WTC11 (cell line): ENCODE measurements at regions not wholly inside any gene's neighbourhood (a gene's known extent, or its start where the extent isn't known, plus 50 kb on each side); places are given as distances from the start of the nearest gene placed in this dataset.

ENCODE experiments used
- ATAC-seq: fragments of 200-7000 bp; cut with Tn5 transposase; 2 replicates; pipeline ENCODE4 v1.10.0; 2021; ENCODE audit warnings: mild to moderate bottlenecking, moderate library complexity
- CTCF ChIA-PET: fragments of 300-600 bp; sonication (Branson Sonifier 250); formaldehyde crosslinking; loops from one replicate; lab custom pipeline; 2021; ENCODE audit warnings: antibody characterized with exemption; lab: Charles Lee
- POLR2A ChIA-PET: fragments of 350-600 bp; sonication (Branson Sonifier 250); formaldehyde crosslinking; loops from one replicate; lab custom pipeline; 2021; ENCODE audit warnings: antibody characterized with exemption; lab: Charles Lee
- DNase-seq: peaks from one replicate; pipeline ENCODE4 v3.0.0; 2021; ENCODE audit warnings: low spot score
- H3K27ac Mint-ChIP-seq: 2 replicates; pipeline ENCODE4 v1.8.0; 2021; ENCODE audit warnings: mixed read lengths
- H3K27me3 Mint-ChIP-seq: 2 replicates; pipeline ENCODE4 v1.8.0; 2021; ENCODE audit warnings: low read depth, mild to moderate bottlenecking, moderate library complexity, mixed read lengths
- H3K36me3 Mint-ChIP-seq: 2 replicates; pipeline ENCODE4 v1.8.0; 2021; ENCODE audit warnings: mixed read lengths
- H3K4me1 Mint-ChIP-seq: 2 replicates; pipeline ENCODE4 v1.8.0; 2022; ENCODE audit warnings: mixed read lengths
- H3K4me3 Mint-ChIP-seq: 2 replicates; pipeline ENCODE4 v1.8.0; 2021; ENCODE audit warnings: mild to moderate bottlenecking, moderate library complexity, mixed read lengths
- H3K9me3 Mint-ChIP-seq: 2 replicates; pipeline ENCODE4 v1.8.0; 2021; ENCODE audit warnings: mixed read lengths
- CREM ChIP-seq: sonication (generic); formaldehyde crosslinking; IDR thresholded peaks from 2 replicates; pipeline ENCODE4 v1.8.1; 2022; ENCODE audit warnings: mild to moderate bottlenecking, missing genetic modification reagents, moderate library complexity
- ELF4 ChIP-seq: sonication (generic); formaldehyde crosslinking; IDR thresholded peaks from 2 replicates; pipeline ENCODE4 v1.8.1; 2022; ENCODE audit warnings: low read depth, mild to moderate bottlenecking, moderate library complexity, missing genetic modification reagents
- EMX1 ChIP-seq: fragments of 250-450 bp; sonication (Bioruptor Pico); IDR thresholded peaks from 2 replicates; pipeline ENCODE4 v1.8.0; 2021; ENCODE audit warnings: mild to moderate bottlenecking
- FOXP1 ChIP-seq: sonication (generic); formaldehyde crosslinking; IDR thresholded peaks from 2 replicates; pipeline ENCODE4 v1.8.0; 2022; ENCODE audit warnings: missing genetic modification reagents, mild to moderate bottlenecking, moderate library complexity, borderline replicate concordance
- GRHL2 ChIP-seq: fragments of 250-450 bp; sonication (Bioruptor Pico); IDR thresholded peaks from 2 replicates; pipeline ENCODE4 v1.8.0; 2022; ENCODE audit warnings: mild to moderate bottlenecking, moderate library complexity; ENCODE audit not compliant: insufficient replicate concordance, severe bottlenecking
- GTF2I ChIP-seq: fragments of 250-450 bp; sonication (Bioruptor Pico); conservative IDR thresholded peaks from 2 replicates; pipeline ENCODE4 v1.4.0; 2021; ENCODE audit warnings: mild to moderate bottlenecking
- NFYB ChIP-seq: sonication (generic); formaldehyde crosslinking; conservative IDR thresholded peaks from 2 replicates; pipeline ENCODE4 v1.8.0; 2022; ENCODE audit warnings: low read depth, missing genetic modification reagents
- PRRX2 ChIP-seq: fragments of 250-450 bp; sonication (Bioruptor Pico); IDR thresholded peaks from 2 replicates; pipeline ENCODE4 v1.8.0; 2021; ENCODE audit warnings: mild to moderate bottlenecking
- SMAD4 ChIP-seq: sonication (generic); formaldehyde crosslinking; IDR thresholded peaks from 2 replicates; pipeline ENCODE4 v1.8.0; 2022; ENCODE audit warnings: mild to moderate bottlenecking, missing genetic modification reagents
- SOX15 ChIP-seq: fragments of 250-450 bp; sonication (Bioruptor Pico); IDR thresholded peaks from 2 replicates; pipeline ENCODE4 v1.9.0; 2021; ENCODE audit warnings: mild to moderate bottlenecking
- TEAD4 ChIP-seq: sonication (generic); formaldehyde crosslinking; IDR thresholded peaks from 2 replicates; pipeline ENCODE4 v1.8.0; 2022; ENCODE audit warnings: mild to moderate bottlenecking, missing genetic modification reagents
- ZNF138 ChIP-seq: sonication (generic); formaldehyde crosslinking; conservative IDR thresholded peaks from 2 replicates; pipeline ENCODE4 v1.8.1; 2022; ENCODE audit warnings: mild to moderate bottlenecking, moderate library complexity, missing genetic modification reagents
- ZNF232 ChIP-seq: sonication (generic); formaldehyde crosslinking; IDR thresholded peaks from 2 replicates; pipeline ENCODE4 v1.8.0; 2022; ENCODE audit warnings: mild to moderate bottlenecking, missing genetic modification reagents
- TF ChIP-seq, protein P1 (sequence below): sonication (generic); formaldehyde crosslinking; IDR thresholded peaks from 2 replicates; pipeline ENCODE4 v1.8.0; 2022; ENCODE audit warnings: mild to moderate bottlenecking, missing genetic modification reagents
- TF ChIP-seq, protein P2 (sequence below): sonication (generic); formaldehyde crosslinking; IDR thresholded peaks from 2 replicates; pipeline ENCODE4 v1.8.0; 2022; ENCODE audit warnings: mild to moderate bottlenecking, missing genetic modification reagents
- TF ChIP-seq, protein P3 (sequence below): sonication (generic); formaldehyde crosslinking; IDR thresholded peaks from 2 replicates; pipeline ENCODE4 v1.8.1; 2022; ENCODE audit warnings: low read depth, mild to moderate bottlenecking, moderate library complexity, missing genetic modification reagents, borderline replicate concordance
- TF ChIP-seq, protein P4 (sequence below): fragments of 250-450 bp; sonication (Bioruptor Pico); IDR thresholded peaks from 2 replicates; pipeline ENCODE4 v1.9.0; 2021; ENCODE audit warnings: mild to moderate bottlenecking, borderline replicate concordance
- TF ChIP-seq, protein P5 (sequence below): fragments of 250-450 bp; sonication (Bioruptor Pico); IDR thresholded peaks from 2 replicates; pipeline ENCODE4 v1.9.0; 2021; ENCODE audit warnings: moderate library complexity, mild to moderate bottlenecking, inconsistent platforms, borderline replicate concordance
- TF ChIP-seq, protein P6 (sequence below): sonication (generic); formaldehyde crosslinking; IDR thresholded peaks from 2 replicates; pipeline ENCODE4 v1.8.1; 2023; ENCODE audit warnings: mild to moderate bottlenecking, missing genetic modification reagents, moderate library complexity

DNA sequence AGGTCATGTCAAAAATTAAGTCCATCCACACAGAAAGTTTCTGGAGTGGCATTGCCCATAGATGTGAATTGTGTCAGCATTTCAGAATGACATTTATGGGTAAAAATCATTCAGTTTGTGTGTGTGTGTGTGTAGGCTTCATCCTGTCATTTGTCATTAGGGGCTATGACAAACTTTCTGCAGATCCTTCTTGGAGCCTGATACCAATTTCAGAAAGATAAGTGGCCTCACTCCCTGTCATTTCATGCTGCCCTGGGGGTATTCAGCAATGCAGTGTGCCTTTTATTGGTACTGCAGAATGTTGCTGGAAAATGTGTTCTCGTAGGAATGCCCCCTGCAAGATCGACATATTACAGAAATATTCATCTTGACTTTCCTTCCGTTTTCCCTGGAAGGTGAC, 659.7 kb downstream of the NLGN4X start:
- POLR2A ChIA-PET, result no interaction called here
- CTCF ChIA-PET, result no interaction called here
- H3K4me3 Mint-ChIP-seq, result no peak overlapping the region
- H3K36me3 Mint-ChIP-seq, result no peaks in the 10 kb centered on the region
- H3K4me1 Mint-ChIP-seq, result no peaks in the 10 kb centered on the region
- TF ChIP-seq, protein P1, sequence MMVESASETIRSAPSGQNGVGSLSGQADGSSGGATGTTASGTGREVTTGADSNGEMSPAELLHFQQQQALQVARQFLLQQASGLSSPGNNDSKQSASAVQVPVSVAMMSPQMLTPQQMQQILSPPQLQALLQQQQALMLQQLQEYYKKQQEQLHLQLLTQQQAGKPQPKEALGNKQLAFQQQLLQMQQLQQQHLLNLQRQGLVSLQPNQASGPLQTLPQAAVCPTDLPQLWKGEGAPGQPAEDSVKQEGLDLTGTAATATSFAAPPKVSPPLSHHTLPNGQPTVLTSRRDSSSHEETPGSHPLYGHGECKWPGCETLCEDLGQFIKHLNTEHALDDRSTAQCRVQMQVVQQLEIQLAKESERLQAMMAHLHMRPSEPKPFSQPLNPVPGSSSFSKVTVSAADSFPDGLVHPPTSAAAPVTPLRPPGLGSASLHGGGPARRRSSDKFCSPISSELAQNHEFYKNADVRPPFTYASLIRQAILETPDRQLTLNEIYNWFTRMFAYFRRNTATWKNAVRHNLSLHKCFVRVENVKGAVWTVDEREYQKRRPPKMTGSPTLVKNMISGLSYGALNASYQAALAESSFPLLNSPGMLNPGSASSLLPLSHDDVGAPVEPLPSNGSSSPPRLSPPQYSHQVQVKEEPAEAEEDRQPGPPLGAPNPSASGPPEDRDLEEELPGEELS (CRISPR knock-in tag), result no peak
- TF ChIP-seq SOX15 (CRISPR knock-in tag), result no peak
- TF ChIP-seq FOXP1 (CRISPR knock-in tag), result no peak
- no peak for TF ChIP-seq PRRX2 (CRISPR knock-in tag)
- TF ChIP-seq, protein P2, sequence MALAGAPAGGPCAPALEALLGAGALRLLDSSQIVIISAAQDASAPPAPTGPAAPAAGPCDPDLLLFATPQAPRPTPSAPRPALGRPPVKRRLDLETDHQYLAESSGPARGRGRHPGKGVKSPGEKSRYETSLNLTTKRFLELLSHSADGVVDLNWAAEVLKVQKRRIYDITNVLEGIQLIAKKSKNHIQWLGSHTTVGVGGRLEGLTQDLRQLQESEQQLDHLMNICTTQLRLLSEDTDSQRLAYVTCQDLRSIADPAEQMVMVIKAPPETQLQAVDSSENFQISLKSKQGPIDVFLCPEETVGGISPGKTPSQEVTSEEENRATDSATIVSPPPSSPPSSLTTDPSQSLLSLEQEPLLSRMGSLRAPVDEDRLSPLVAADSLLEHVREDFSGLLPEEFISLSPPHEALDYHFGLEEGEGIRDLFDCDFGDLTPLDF (CRISPR knock-in tag), result no peak
- TF ChIP-seq, protein P3, sequence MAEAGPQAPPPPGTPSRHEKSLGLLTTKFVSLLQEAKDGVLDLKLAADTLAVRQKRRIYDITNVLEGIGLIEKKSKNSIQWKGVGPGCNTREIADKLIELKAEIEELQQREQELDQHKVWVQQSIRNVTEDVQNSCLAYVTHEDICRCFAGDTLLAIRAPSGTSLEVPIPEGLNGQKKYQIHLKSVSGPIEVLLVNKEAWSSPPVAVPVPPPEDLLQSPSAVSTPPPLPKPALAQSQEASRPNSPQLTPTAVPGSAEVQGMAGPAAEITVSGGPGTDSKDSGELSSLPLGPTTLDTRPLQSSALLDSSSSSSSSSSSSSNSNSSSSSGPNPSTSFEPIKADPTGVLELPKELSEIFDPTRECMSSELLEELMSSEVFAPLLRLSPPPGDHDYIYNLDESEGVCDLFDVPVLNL (CRISPR knock-in tag), result no peak
- TF ChIP-seq NFYB (CRISPR knock-in tag), result no peak
- no peak for TF ChIP-seq ZNF138 (CRISPR knock-in tag)
- no peak for TF ChIP-seq GRHL2 (CRISPR knock-in tag)
- H3K27me3 Mint-ChIP-seq, result no peaks in the 10 kb centered on the region
- ATAC-seq (no peak), DNase-seq (no peak)
- 0 out of 2 replicates have a peak, but pooled peaks cover 3% of the 10 kb centered on the region for H3K9me3 Mint-ChIP-seq
- no peak overlapping the region for H3K27ac Mint-ChIP-seq

DNA sequence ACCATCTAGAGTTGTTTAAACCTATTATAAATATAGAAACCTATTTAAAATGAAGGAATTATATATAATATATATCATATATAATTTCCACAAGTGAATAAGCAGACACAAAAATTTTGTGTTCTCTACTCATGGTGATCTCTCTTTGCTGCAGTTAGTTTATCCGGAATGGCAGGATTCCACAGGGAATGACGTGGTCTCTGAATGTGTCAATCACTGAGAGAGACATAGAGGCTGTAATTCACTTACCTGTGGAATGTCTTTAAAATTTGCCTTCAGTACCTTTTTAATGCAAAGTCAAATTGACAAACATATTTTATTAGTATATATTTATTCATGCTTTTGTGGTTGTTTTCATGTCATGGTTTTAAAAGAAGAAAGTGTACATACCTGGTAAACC, 669.3 kb downstream of the NLGN4X start:
- ATAC-seq (no peak), DNase-seq (no peak)
- H3K4me1 Mint-ChIP-seq, result no peaks in the 10 kb centered on the region
- no peak overlapping the region for H3K27ac Mint-ChIP-seq
- ChIA-PET POLR2A (no interaction called here), CTCF (no interaction called here)
- peaks cover 30% of the 10 kb centered on the region for H3K9me3 Mint-ChIP-seq
- TF ChIP-seq TEAD4 (CRISPR knock-in tag) (no peak), GTF2I (CRISPR knock-in tag) (no peak), EMX1 (CRISPR knock-in tag) (no peak), ZNF232 (no peak), ELF4 (CRISPR knock-in tag) (no peak), CREM (no peak), SMAD4 (CRISPR knock-in tag) (no peak)
- TF ChIP-seq, protein P4, sequence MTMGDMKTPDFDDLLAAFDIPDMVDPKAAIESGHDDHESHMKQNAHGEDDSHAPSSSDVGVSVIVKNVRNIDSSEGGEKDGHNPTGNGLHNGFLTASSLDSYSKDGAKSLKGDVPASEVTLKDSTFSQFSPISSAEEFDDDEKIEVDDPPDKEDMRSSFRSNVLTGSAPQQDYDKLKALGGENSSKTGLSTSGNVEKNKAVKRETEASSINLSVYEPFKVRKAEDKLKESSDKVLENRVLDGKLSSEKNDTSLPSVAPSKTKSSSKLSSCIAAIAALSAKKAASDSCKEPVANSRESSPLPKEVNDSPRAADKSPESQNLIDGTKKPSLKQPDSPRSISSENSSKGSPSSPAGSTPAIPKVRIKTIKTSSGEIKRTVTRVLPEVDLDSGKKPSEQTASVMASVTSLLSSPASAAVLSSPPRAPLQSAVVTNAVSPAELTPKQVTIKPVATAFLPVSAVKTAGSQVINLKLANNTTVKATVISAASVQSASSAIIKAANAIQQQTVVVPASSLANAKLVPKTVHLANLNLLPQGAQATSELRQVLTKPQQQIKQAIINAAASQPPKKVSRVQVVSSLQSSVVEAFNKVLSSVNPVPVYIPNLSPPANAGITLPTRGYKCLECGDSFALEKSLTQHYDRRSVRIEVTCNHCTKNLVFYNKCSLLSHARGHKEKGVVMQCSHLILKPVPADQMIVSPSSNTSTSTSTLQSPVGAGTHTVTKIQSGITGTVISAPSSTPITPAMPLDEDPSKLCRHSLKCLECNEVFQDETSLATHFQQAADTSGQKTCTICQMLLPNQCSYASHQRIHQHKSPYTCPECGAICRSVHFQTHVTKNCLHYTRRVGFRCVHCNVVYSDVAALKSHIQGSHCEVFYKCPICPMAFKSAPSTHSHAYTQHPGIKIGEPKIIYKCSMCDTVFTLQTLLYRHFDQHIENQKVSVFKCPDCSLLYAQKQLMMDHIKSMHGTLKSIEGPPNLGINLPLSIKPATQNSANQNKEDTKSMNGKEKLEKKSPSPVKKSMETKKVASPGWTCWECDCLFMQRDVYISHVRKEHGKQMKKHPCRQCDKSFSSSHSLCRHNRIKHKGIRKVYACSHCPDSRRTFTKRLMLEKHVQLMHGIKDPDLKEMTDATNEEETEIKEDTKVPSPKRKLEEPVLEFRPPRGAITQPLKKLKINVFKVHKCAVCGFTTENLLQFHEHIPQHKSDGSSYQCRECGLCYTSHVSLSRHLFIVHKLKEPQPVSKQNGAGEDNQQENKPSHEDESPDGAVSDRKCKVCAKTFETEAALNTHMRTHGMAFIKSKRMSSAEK (CRISPR knock-in tag), result no peak
- TF ChIP-seq, protein P1 (CRISPR knock-in tag), result no peak
- TF ChIP-seq, protein P5, sequence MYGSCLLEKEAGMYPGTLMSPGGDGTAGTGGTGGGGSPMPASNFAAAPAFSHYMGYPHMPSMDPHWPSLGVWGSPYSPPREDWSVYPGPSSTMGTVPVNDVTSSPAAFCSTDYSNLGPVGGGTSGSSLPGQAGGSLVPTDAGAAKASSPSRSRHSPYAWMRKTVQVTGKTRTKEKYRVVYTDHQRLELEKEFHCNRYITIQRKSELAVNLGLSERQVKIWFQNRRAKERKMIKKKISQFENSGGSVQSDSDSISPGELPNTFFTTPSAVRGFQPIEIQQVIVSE (CRISPR knock-in tag), result no peak
- TF ChIP-seq, protein P2 (CRISPR knock-in tag), result no peak
- TF ChIP-seq, protein P6, sequence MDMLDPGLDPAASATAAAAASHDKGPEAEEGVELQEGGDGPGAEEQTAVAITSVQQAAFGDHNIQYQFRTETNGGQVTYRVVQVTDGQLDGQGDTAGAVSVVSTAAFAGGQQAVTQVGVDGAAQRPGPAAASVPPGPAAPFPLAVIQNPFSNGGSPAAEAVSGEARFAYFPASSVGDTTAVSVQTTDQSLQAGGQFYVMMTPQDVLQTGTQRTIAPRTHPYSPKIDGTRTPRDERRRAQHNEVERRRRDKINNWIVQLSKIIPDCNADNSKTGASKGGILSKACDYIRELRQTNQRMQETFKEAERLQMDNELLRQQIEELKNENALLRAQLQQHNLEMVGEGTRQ (CRISPR knock-in tag), result no peak
- H3K4me3 Mint-ChIP-seq, result no peak overlapping the region
- no peaks in the 10 kb centered on the region for H3K27me3 Mint-ChIP-seq
- H3K36me3 Mint-ChIP-seq, result peaks cover 12% of the 10 kb centered on the region
